Memory B cell (primary cell): ENCODE measurements at regions not wholly inside any gene's neighbourhood (a gene's known extent, or its start where the extent isn't known, plus 50 kb on each side); places are given as distances from the start of the nearest gene placed in this dataset.

Experiments used
- ATAC-seq: fragments of 150-1000 bp; cut with Tn5 transposase; 2 replicates; pipeline ENCODE4 v1.10.0; 2021; ENCODE audit warnings: low read depth, mild to moderate bottlenecking, moderate library complexity
- DNase-seq, 2 donors: peaks; one replicate each; pipeline ENCODE4 v3.0.0; 2022; ENCODE audit warnings: low spot score in 2 of 2
- H3K27ac Mint-ChIP-seq: one replicate; pipeline ENCODE4 v1.8.0; 2022; ENCODE audit warnings: mild to moderate bottlenecking, moderate library complexity, mixed read lengths
- H3K27me3 Mint-ChIP-seq: one replicate; pipeline ENCODE4 v1.8.0; 2022; ENCODE audit warnings: mixed read lengths
- H3K36me3 Mint-ChIP-seq: one replicate; pipeline ENCODE4 v1.8.0; 2022; ENCODE audit warnings: mild to moderate bottlenecking, mixed read lengths
- H3K4me1 Mint-ChIP-seq: one replicate; pipeline ENCODE4 v1.8.0; 2022; ENCODE audit warnings: mixed read lengths
- H3K4me3 Mint-ChIP-seq: one replicate; pipeline ENCODE4 v1.8.0; 2022; ENCODE audit warnings: mild to moderate bottlenecking, moderate library complexity, mixed read lengths
- H3K9me3 Mint-ChIP-seq: one replicate; pipeline ENCODE4 v1.8.0; 2022; ENCODE audit warnings: mixed read lengths

GRCh38 chr10:83182076-83182475 is 957.2 kb upstream of the GHITM start:
- H3K36me3 Mint-ChIP-seq, result no peaks in the 10 kb centered on the region
- no peaks in the 10 kb centered on the region for H3K4me1 Mint-ChIP-seq
- no peak for ATAC-seq
- no peak for DNase-seq
- no peak overlapping the region for H3K4me3 Mint-ChIP-seq
- peaks cover 3% of the 10 kb centered on the region for H3K9me3 Mint-ChIP-seq
- no peak overlapping the region for H3K27ac Mint-ChIP-seq
- no peaks in the 10 kb centered on the region for H3K27me3 Mint-ChIP-seq

- DNase-seq, result no peak
- H3K4me1 Mint-ChIP-seq, result no peaks in the 10 kb centered on the region
- ATAC-seq, result no peak
- H3K27ac Mint-ChIP-seq, result no peak overlapping the region
- H3K36me3 Mint-ChIP-seq, result no peaks in the 10 kb centered on the region
- peaks cover 4% of the 10 kb centered on the region for H3K9me3 Mint-ChIP-seq
- H3K27me3 Mint-ChIP-seq, result no peaks in the 10 kb centered on the region
- no peak overlapping the region for H3K4me3 Mint-ChIP-seq
Observed at GRCh38 chr10:83184641-83185040, 954.7 kb upstream of the GHITM start.

GRCh38 chr10:83190614-83191013 is 948.7 kb upstream of the GHITM start:
- Mint-ChIP-seq H3K36me3 (no peaks in the 10 kb centered on the region), H3K9me3 (peaks cover 5% of the 10 kb centered on the region), H3K27me3 (no peaks in the 10 kb centered on the region), H3K4me1 (no peaks in the 10 kb centered on the region), H3K27ac (no peak overlapping the region), H3K4me3 (no peak overlapping the region)
- no peak for ATAC-seq
- no peak for DNase-seq

GRCh38 chr10:83193026-83193425 is 946.3 kb upstream of the GHITM start:
- ATAC-seq (no peak), DNase-seq (no peak)
- no peaks in the 10 kb centered on the region for H3K27me3 Mint-ChIP-seq
- H3K36me3 Mint-ChIP-seq, result no peaks in the 10 kb centered on the region
- H3K9me3 Mint-ChIP-seq, result peaks cover 3% of the 10 kb centered on the region
- H3K4me3 Mint-ChIP-seq, result no peak overlapping the region
- no peak overlapping the region for H3K27ac Mint-ChIP-seq
- H3K4me1 Mint-ChIP-seq, result no peaks in the 10 kb centered on the region

GRCh38 chr10:83195021-83195420 is 944.3 kb upstream of the GHITM start:
- Mint-ChIP-seq H3K27me3 (no peaks in the 10 kb centered on the region), H3K27ac (no peak overlapping the region), H3K9me3 (peaks cover 7% of the 10 kb centered on the region), H3K4me1 (no peaks in the 10 kb centered on the region), H3K4me3 (no peak overlapping the region), H3K36me3 (no peaks in the 10 kb centered on the region)
- DNase-seq (no peak), ATAC-seq (no peak)

GRCh38 chr10:83199374-83199773 is 939.9 kb upstream of the GHITM start:
- H3K36me3 Mint-ChIP-seq, result no peaks in the 10 kb centered on the region
- ATAC-seq (no peak), DNase-seq (no peak)
- no peak overlapping the region for H3K4me3 Mint-ChIP-seq
- no peaks in the 10 kb centered on the region for H3K27me3 Mint-ChIP-seq
- H3K4me1 Mint-ChIP-seq, result no peaks in the 10 kb centered on the region
- peaks cover 14% of the 10 kb centered on the region for H3K9me3 Mint-ChIP-seq
- no peak overlapping the region for H3K27ac Mint-ChIP-seq

- H3K9me3 Mint-ChIP-seq, result peaks cover 5% of the 10 kb centered on the region
- H3K27me3 Mint-ChIP-seq, result no peaks in the 10 kb centered on the region
- DNase-seq (no peak), ATAC-seq (no peak)
- H3K36me3 Mint-ChIP-seq, result no peaks in the 10 kb centered on the region
- H3K4me1 Mint-ChIP-seq, result no peaks in the 10 kb centered on the region
- no peak overlapping the region for H3K27ac Mint-ChIP-seq
- H3K4me3 Mint-ChIP-seq, result no peak overlapping the region
Observed at GRCh38 chr10:83205861-83206260, 933.4 kb upstream of the GHITM start.

- no peak for ATAC-seq
- H3K4me1 Mint-ChIP-seq, result no peaks in the 10 kb centered on the region
- no peak for DNase-seq
- H3K27me3 Mint-ChIP-seq, result no peaks in the 10 kb centered on the region
- H3K27ac Mint-ChIP-seq, result no peak overlapping the region
- peaks cover 4% of the 10 kb centered on the region for H3K9me3 Mint-ChIP-seq
- no peak overlapping the region for H3K4me3 Mint-ChIP-seq
- H3K36me3 Mint-ChIP-seq, result no peaks in the 10 kb centered on the region
Observed at GRCh38 chr10:83212632-83213334, 926.5 kb upstream of the GHITM start.

GRCh38 chr10:83214136-83214535 is 925.2 kb upstream of the GHITM start:
- Mint-ChIP-seq H3K4me3 (no peak overlapping the region), H3K9me3 (peaks cover 4% of the 10 kb centered on the region), H3K27ac (no peak overlapping the region), H3K27me3 (no peaks in the 10 kb centered on the region), H3K4me1 (no peaks in the 10 kb centered on the region), H3K36me3 (no peaks in the 10 kb centered on the region)
- no peak for DNase-seq
- no peak for ATAC-seq

- Mint-ChIP-seq H3K4me3 (no peak overlapping the region), H3K27ac (no peak overlapping the region), H3K9me3 (peaks cover 4% of the 10 kb centered on the region), H3K36me3 (no peaks in the 10 kb centered on the region), H3K27me3 (no peaks in the 10 kb centered on the region), H3K4me1 (no peaks in the 10 kb centered on the region)
- no peak for DNase-seq
- no peak for ATAC-seq
Observed at GRCh38 chr10:83218205-83218604, 921.1 kb upstream of the GHITM start.

GRCh38 chr10:83222300-83222699 is 917.0 kb upstream of the GHITM start:
- Mint-ChIP-seq H3K4me1 (no peaks in the 10 kb centered on the region), H3K36me3 (no peaks in the 10 kb centered on the region), H3K27ac (no peak overlapping the region), H3K4me3 (no peak overlapping the region), H3K27me3 (no peaks in the 10 kb centered on the region), H3K9me3 (no peaks in the 10 kb centered on the region)
- DNase-seq, result no peak
- no peak for ATAC-seq

GRCh38 chr10:83222832-83223742 is 916.2 kb upstream of the GHITM start:
- Mint-ChIP-seq H3K9me3 (no peaks in the 10 kb centered on the region), H3K27me3 (no peaks in the 10 kb centered on the region), H3K4me1 (no peaks in the 10 kb centered on the region), H3K4me3 (no peak overlapping the region), H3K36me3 (no peaks in the 10 kb centered on the region), H3K27ac (no peak overlapping the region)
- no peak for ATAC-seq
- DNase-seq, result no peak

- no peaks in the 10 kb centered on the region for H3K4me1 Mint-ChIP-seq
- no peak for DNase-seq
- H3K27ac Mint-ChIP-seq, result no peak overlapping the region
- H3K36me3 Mint-ChIP-seq, result no peaks in the 10 kb centered on the region
- no peaks in the 10 kb centered on the region for H3K9me3 Mint-ChIP-seq
- no peaks in the 10 kb centered on the region for H3K27me3 Mint-ChIP-seq
- no peak for ATAC-seq
- H3K4me3 Mint-ChIP-seq, result no peak overlapping the region
Observed at GRCh38 chr10:83225781-83226180, 913.5 kb upstream of the GHITM start.

- ATAC-seq, result no peak
- Mint-ChIP-seq H3K27ac (no peak overlapping the region), H3K36me3 (no peaks in the 10 kb centered on the region), H3K27me3 (no peaks in the 10 kb centered on the region), H3K4me1 (no peaks in the 10 kb centered on the region), H3K9me3 (peaks cover 4% of the 10 kb centered on the region), H3K4me3 (no peak overlapping the region)
- DNase-seq, result no peak
Observed at GRCh38 chr10:83229991-83230390, 909.3 kb upstream of the GHITM start.
